HEK293 (cell line): ENCODE measurements at regions not wholly inside any gene's neighbourhood (a gene's known extent, or its start where the extent isn't known, plus 50 kb on each side); places are given as distances from the start of the nearest gene placed in this dataset.

Experiments used
- KLF9 ChIP-seq: fragments of 450-650 bp; formaldehyde crosslinking; IDR thresholded peaks from 2 replicates; pipeline ENCODE4 v1.5.1; 2016; ENCODE audit warnings: missing biosample characterization, missing genetic modification characterization, low read depth
- SETDB1 ChIP-seq: IDR thresholded peaks from one replicate; pipeline ENCODE4 v1.6.1; 2017; ENCODE audit warnings: mild to moderate bottlenecking, low read length, moderate library complexity, mixed read lengths; ENCODE audit not compliant: insufficient read length
- SP2 ChIP-seq: fragments of 450-650 bp; formaldehyde crosslinking; IDR thresholded peaks from 2 replicates; pipeline ENCODE4 v1.5.1; 2016; ENCODE audit warnings: missing biosample characterization, missing genetic modification characterization
- SP7 ChIP-seq: fragments of 450-650 bp; formaldehyde crosslinking; IDR thresholded peaks from 2 replicates; pipeline ENCODE4 v1.5.1; 2016; ENCODE audit warnings: missing biosample characterization, missing genetic modification characterization
- ZNF530 ChIP-seq: fragments of 450-650 bp; formaldehyde crosslinking; IDR thresholded peaks from 2 replicates; pipeline ENCODE4 v1.5.1; 2016; ENCODE audit warnings: low read depth, missing biosample characterization, missing genetic modification characterization
- ZNF544 ChIP-seq: fragments of 450-650 bp; formaldehyde crosslinking; IDR thresholded peaks from 2 replicates; pipeline ENCODE4 v1.5.0; 2017; ENCODE audit warnings: missing biosample characterization, missing genetic modification characterization
- TF ChIP-seq, protein P1 (sequence below): fragments of 450-650 bp; formaldehyde crosslinking; IDR thresholded peaks from 2 replicates; pipeline ENCODE4 v1.5.1; 2016; ENCODE audit warnings: missing biosample characterization, missing genetic modification characterization
- TF ChIP-seq, protein P2 (sequence below): fragments of 450-650 bp; formaldehyde crosslinking; IDR thresholded peaks from 2 replicates; pipeline ENCODE4 v1.5.1; 2016; ENCODE audit warnings: missing biosample characterization, missing genetic modification characterization
- TF ChIP-seq, protein P3 (sequence below): fragments of 450-650 bp; formaldehyde crosslinking; IDR thresholded peaks from 2 replicates; pipeline ENCODE4 v1.5.1; 2016; ENCODE audit warnings: missing biosample characterization, missing genetic modification characterization

DNA sequence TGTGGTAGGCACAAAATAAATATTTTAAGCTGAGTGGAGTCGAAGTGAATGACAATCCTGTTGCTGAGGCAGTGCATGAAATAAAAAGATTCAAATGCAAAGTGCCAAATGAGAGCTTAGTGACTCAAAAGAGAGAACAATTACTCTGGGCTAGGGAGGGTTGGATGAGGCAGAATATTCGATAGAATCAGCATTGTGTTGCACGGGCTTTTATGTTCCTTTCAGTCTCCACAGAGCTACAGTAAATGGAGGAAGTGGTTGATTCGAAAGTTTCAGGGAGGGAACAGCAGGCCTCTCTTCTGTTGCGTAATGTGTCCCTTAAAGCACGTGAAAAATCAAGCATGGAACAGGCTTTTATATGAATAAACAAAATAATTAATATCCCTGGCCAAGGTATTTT lies 599.3 kb upstream of the CELF2 start:
- no peak for TF ChIP-seq ZNF530 (tag by site-specific recombination)
- TF ChIP-seq, protein P1, sequence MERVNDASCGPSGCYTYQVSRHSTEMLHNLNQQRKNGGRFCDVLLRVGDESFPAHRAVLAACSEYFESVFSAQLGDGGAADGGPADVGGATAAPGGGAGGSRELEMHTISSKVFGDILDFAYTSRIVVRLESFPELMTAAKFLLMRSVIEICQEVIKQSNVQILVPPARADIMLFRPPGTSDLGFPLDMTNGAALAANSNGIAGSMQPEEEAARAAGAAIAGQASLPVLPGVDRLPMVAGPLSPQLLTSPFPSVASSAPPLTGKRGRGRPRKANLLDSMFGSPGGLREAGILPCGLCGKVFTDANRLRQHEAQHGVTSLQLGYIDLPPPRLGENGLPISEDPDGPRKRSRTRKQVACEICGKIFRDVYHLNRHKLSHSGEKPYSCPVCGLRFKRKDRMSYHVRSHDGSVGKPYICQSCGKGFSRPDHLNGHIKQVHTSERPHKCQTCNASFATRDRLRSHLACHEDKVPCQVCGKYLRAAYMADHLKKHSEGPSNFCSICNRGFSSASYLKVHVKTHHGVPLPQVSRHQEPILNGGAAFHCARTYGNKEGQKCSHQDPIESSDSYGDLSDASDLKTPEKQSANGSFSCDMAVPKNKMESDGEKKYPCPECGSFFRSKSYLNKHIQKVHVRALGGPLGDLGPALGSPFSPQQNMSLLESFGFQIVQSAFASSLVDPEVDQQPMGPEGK (tag by site-specific recombination) = no peak
- TF ChIP-seq, protein P2, sequence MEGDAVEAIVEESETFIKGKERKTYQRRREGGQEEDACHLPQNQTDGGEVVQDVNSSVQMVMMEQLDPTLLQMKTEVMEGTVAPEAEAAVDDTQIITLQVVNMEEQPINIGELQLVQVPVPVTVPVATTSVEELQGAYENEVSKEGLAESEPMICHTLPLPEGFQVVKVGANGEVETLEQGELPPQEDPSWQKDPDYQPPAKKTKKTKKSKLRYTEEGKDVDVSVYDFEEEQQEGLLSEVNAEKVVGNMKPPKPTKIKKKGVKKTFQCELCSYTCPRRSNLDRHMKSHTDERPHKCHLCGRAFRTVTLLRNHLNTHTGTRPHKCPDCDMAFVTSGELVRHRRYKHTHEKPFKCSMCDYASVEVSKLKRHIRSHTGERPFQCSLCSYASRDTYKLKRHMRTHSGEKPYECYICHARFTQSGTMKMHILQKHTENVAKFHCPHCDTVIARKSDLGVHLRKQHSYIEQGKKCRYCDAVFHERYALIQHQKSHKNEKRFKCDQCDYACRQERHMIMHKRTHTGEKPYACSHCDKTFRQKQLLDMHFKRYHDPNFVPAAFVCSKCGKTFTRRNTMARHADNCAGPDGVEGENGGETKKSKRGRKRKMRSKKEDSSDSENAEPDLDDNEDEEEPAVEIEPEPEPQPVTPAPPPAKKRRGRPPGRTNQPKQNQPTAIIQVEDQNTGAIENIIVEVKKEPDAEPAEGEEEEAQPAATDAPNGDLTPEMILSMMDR (tag by site-specific recombination) = no peak
- TF ChIP-seq SP7 = no peak
- no peak for TF ChIP-seq SETDB1
- no peak for TF ChIP-seq SP2 (tag by site-specific recombination)
- no peak for TF ChIP-seq ZNF544
- TF ChIP-seq, protein P3, sequence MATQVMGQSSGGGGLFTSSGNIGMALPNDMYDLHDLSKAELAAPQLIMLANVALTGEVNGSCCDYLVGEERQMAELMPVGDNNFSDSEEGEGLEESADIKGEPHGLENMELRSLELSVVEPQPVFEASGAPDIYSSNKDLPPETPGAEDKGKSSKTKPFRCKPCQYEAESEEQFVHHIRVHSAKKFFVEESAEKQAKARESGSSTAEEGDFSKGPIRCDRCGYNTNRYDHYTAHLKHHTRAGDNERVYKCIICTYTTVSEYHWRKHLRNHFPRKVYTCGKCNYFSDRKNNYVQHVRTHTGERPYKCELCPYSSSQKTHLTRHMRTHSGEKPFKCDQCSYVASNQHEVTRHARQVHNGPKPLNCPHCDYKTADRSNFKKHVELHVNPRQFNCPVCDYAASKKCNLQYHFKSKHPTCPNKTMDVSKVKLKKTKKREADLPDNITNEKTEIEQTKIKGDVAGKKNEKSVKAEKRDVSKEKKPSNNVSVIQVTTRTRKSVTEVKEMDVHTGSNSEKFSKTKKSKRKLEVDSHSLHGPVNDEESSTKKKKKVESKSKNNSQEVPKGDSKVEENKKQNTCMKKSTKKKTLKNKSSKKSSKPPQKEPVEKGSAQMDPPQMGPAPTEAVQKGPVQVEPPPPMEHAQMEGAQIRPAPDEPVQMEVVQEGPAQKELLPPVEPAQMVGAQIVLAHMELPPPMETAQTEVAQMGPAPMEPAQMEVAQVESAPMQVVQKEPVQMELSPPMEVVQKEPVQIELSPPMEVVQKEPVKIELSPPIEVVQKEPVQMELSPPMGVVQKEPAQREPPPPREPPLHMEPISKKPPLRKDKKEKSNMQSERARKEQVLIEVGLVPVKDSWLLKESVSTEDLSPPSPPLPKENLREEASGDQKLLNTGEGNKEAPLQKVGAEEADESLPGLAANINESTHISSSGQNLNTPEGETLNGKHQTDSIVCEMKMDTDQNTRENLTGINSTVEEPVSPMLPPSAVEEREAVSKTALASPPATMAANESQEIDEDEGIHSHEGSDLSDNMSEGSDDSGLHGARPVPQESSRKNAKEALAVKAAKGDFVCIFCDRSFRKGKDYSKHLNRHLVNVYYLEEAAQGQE (tag by site-specific recombination) = no peak
- TF ChIP-seq KLF9 (tag by site-specific recombination) = no peak
